HEK293 (cell line): ENCODE measurements at regions not wholly inside any gene's neighbourhood (a gene's known extent, or its start where the extent isn't known, plus 50 kb on each side); places are given as distances from the start of the nearest gene placed in this dataset.

Experiments used
- CTCF ChIA-PET: fragments of 350-600 bp; formaldehyde crosslinking; extraction: SDS; loops from one replicate; lab custom pipeline; 2021; ENCODE audit warnings: antibody characterized with exemption; lab: Yijun Ruan, JAX
- POLR2A ChIA-PET: fragments of 300-600 bp; formaldehyde crosslinking; extraction: SDS; loops from one replicate; lab custom pipeline; 2020; ENCODE audit warnings: antibody characterized with exemption, inconsistent platforms; lab: Yijun Ruan, JAX
- H3K27ac ChIP-seq: fragments of 200-500 bp; sonication (Bioruptor generic); 2 replicates; pipeline ENCODE4 v1.5.1; 2014; ENCODE audit warnings: low read depth, low read length, control low read depth, inconsistent platforms; ENCODE audit errors: extremely low read depth
- H3K36me3 ChIP-seq, 2 experiments: fragments of 200-500 bp in 1 of 2; sonication (Bioruptor generic) in 1 of 2; 1 replicate in 1 of 2; 2 replicates in 1 of 2; pipeline ENCODE4 v1.5.1; 2014 to 2017; ENCODE audit warnings: inconsistent platforms in 2 of 2, low read length in 2 of 2; ENCODE audit not compliant: control insufficient read depth in 2 of 2, insufficient read depth in 1 of 2
- H3K4me1 ChIP-seq: fragments of 200-500 bp; sonication (Bioruptor generic); 2 replicates; pipeline ENCODE4 v1.5.1; 2014; ENCODE audit warnings: mild to moderate bottlenecking, low read length, inconsistent platforms; ENCODE audit not compliant: control insufficient read depth, insufficient read depth
- H3K4me3 ChIP-seq: 2 replicates; pipeline ENCODE4 v1.5.1; 2011; ENCODE audit warnings: low read depth, mild to moderate bottlenecking, control low read depth, low read length, moderate library complexity
- H3K9me3 ChIP-seq: fragments of 200-500 bp; sonication (Bioruptor generic); 2 replicates; pipeline ENCODE4 v1.5.1; 2014; ENCODE audit warnings: low read depth, low read length, inconsistent platforms; ENCODE audit not compliant: control insufficient read depth, insufficient read depth
- ZBTB21 ChIP-seq: fragments of 450-650 bp; formaldehyde crosslinking; IDR thresholded peaks from 2 replicates; pipeline ENCODE4 v1.5.1; 2017; ENCODE audit warnings: missing biosample characterization, missing genetic modification characterization
- ZNF239 ChIP-seq: fragments of 450-650 bp; formaldehyde crosslinking; IDR thresholded peaks from 2 replicates; pipeline ENCODE4 v1.5.1; 2016; ENCODE audit warnings: missing biosample characterization, missing genetic modification characterization
- ZNF341 ChIP-seq: fragments of 450-650 bp; formaldehyde crosslinking; IDR thresholded peaks from 2 replicates; pipeline ENCODE4; 2016; ENCODE audit warnings: low read depth, missing biosample characterization, missing genetic modification characterization
- ZNF426 ChIP-seq: fragments of 450-650 bp; formaldehyde crosslinking; IDR thresholded peaks from 2 replicates; pipeline ENCODE4 v1.5.1; 2017; ENCODE audit warnings: missing biosample characterization, missing genetic modification characterization, mild to moderate bottlenecking, inconsistent platforms, moderate library complexity
- ZNF555 ChIP-seq: fragments of 450-650 bp; formaldehyde crosslinking; conservative IDR thresholded peaks from 2 replicates; pipeline ENCODE4 v1.5.1; 2017; ENCODE audit warnings: missing biosample characterization, mild to moderate bottlenecking, missing genetic modification characterization, inconsistent platforms
- ZNF560 ChIP-seq: fragments of 450-650 bp; formaldehyde crosslinking; IDR thresholded peaks from 2 replicates; pipeline ENCODE4 v1.5.1; 2017; ENCODE audit warnings: missing biosample characterization, missing genetic modification characterization, borderline replicate concordance
- ZNF621 ChIP-seq: fragments of 450-650 bp; formaldehyde crosslinking; IDR thresholded peaks from 2 replicates; pipeline ENCODE4 v1.5.1; 2017; ENCODE audit warnings: missing biosample characterization, missing genetic modification characterization
- ZNF623 ChIP-seq: fragments of 450-650 bp; formaldehyde crosslinking; IDR thresholded peaks from 2 replicates; pipeline ENCODE4 v1.5.1; 2016; ENCODE audit warnings: missing biosample characterization, missing genetic modification characterization
- ZNF626 ChIP-seq: fragments of 450-650 bp; sonication (Bioruptor Pico); formaldehyde crosslinking; IDR thresholded peaks from 2 replicates; pipeline ENCODE4 v1.5.1; 2018; ENCODE audit warnings: missing biosample characterization, missing genetic modification characterization, inconsistent platforms
- ZNF654 ChIP-seq: fragments of 450-650 bp; formaldehyde crosslinking; IDR thresholded peaks from 2 replicates; pipeline ENCODE4 v1.5.1; 2016; ENCODE audit warnings: low read depth, missing biosample characterization, missing genetic modification characterization
- ZNF670 ChIP-seq: fragments of 450-650 bp; formaldehyde crosslinking; IDR thresholded peaks from 2 replicates; pipeline ENCODE4 v1.5.1; 2016; ENCODE audit warnings: missing biosample characterization, missing genetic modification characterization, low read depth
- ZNF692 ChIP-seq: fragments of 450-650 bp; formaldehyde crosslinking; IDR thresholded peaks from 2 replicates; pipeline ENCODE4 v1.5.1; 2016; ENCODE audit warnings: missing biosample characterization, missing genetic modification characterization
- ZNF701 ChIP-seq: fragments of 450-650 bp; formaldehyde crosslinking; IDR thresholded peaks from 2 replicates; pipeline ENCODE4 v1.5.1; 2016; ENCODE audit warnings: missing biosample characterization, missing genetic modification characterization
- TF ChIP-seq, protein P1 (sequence below): fragments of 450-650 bp; formaldehyde crosslinking; IDR thresholded peaks from 2 replicates; pipeline ENCODE4 v1.5.1; 2016; ENCODE audit warnings: missing biosample characterization, missing genetic modification characterization, borderline replicate concordance
- TF ChIP-seq, protein P2 (sequence below): fragments of 450-650 bp; formaldehyde crosslinking; IDR thresholded peaks from 2 replicates; pipeline ENCODE4 v1.5.1; 2016; ENCODE audit warnings: missing biosample characterization, missing genetic modification characterization
- TF ChIP-seq, protein P3 (sequence below): fragments of 450-650 bp; formaldehyde crosslinking; IDR thresholded peaks from 2 replicates; pipeline ENCODE4 v1.5.1; 2017; ENCODE audit warnings: missing biosample characterization, missing genetic modification characterization
- TF ChIP-seq, protein P4 (sequence below): fragments of 450-650 bp; formaldehyde crosslinking; IDR thresholded peaks from 2 replicates; pipeline ENCODE4 v1.5.1; 2016; ENCODE audit warnings: missing biosample characterization, missing genetic modification characterization
- TF ChIP-seq, protein P5 (sequence below): fragments of 450-650 bp; formaldehyde crosslinking; IDR thresholded peaks from 2 replicates; pipeline ENCODE4 v1.5.1; 2016; ENCODE audit warnings: missing biosample characterization, missing genetic modification characterization, borderline replicate concordance

- no peak overlapping the region for H3K27ac ChIP-seq
- TF ChIP-seq ZNF692 (tag by site-specific recombination) (no peak), ZNF623 (tag by site-specific recombination) (no peak), ZNF621 (no peak), ZNF701 (tag by site-specific recombination) (no peak)
- TF ChIP-seq, protein P1, sequence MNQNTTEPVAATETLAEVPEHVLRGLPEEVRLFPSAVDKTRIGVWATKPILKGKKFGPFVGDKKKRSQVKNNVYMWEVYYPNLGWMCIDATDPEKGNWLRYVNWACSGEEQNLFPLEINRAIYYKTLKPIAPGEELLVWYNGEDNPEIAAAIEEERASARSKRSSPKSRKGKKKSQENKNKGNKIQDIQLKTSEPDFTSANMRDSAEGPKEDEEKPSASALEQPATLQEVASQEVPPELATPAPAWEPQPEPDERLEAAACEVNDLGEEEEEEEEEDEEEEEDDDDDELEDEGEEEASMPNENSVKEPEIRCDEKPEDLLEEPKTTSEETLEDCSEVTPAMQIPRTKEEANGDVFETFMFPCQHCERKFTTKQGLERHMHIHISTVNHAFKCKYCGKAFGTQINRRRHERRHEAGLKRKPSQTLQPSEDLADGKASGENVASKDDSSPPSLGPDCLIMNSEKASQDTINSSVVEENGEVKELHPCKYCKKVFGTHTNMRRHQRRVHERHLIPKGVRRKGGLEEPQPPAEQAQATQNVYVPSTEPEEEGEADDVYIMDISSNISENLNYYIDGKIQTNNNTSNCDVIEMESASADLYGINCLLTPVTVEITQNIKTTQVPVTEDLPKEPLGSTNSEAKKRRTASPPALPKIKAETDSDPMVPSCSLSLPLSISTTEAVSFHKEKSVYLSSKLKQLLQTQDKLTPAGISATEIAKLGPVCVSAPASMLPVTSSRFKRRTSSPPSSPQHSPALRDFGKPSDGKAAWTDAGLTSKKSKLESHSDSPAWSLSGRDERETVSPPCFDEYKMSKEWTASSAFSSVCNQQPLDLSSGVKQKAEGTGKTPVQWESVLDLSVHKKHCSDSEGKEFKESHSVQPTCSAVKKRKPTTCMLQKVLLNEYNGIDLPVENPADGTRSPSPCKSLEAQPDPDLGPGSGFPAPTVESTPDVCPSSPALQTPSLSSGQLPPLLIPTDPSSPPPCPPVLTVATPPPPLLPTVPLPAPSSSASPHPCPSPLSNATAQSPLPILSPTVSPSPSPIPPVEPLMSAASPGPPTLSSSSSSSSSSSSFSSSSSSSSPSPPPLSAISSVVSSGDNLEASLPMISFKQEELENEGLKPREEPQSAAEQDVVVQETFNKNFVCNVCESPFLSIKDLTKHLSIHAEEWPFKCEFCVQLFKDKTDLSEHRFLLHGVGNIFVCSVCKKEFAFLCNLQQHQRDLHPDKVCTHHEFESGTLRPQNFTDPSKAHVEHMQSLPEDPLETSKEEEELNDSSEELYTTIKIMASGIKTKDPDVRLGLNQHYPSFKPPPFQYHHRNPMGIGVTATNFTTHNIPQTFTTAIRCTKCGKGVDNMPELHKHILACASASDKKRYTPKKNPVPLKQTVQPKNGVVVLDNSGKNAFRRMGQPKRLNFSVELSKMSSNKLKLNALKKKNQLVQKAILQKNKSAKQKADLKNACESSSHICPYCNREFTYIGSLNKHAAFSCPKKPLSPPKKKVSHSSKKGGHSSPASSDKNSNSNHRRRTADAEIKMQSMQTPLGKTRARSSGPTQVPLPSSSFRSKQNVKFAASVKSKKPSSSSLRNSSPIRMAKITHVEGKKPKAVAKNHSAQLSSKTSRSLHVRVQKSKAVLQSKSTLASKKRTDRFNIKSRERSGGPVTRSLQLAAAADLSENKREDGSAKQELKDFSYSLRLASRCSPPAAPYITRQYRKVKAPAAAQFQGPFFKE (tag by site-specific recombination): no peak
- TF ChIP-seq, protein P2, sequence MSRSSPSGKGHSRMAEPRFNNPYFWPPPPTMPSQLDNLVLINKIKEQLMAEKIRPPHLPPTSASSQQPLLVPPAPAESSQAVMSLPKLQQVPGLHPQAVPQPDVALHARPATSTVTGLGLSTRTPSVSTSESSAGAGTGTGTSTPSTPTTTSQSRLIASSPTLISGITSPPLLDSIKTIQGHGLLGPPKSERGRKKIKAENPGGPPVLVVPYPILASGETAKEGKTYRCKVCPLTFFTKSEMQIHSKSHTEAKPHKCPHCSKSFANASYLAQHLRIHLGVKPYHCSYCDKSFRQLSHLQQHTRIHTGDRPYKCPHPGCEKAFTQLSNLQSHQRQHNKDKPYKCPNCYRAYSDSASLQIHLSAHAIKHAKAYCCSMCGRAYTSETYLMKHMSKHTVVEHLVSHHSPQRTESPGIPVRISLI (tag by site-specific recombination): no peak
- TF ChIP-seq, protein P3, sequence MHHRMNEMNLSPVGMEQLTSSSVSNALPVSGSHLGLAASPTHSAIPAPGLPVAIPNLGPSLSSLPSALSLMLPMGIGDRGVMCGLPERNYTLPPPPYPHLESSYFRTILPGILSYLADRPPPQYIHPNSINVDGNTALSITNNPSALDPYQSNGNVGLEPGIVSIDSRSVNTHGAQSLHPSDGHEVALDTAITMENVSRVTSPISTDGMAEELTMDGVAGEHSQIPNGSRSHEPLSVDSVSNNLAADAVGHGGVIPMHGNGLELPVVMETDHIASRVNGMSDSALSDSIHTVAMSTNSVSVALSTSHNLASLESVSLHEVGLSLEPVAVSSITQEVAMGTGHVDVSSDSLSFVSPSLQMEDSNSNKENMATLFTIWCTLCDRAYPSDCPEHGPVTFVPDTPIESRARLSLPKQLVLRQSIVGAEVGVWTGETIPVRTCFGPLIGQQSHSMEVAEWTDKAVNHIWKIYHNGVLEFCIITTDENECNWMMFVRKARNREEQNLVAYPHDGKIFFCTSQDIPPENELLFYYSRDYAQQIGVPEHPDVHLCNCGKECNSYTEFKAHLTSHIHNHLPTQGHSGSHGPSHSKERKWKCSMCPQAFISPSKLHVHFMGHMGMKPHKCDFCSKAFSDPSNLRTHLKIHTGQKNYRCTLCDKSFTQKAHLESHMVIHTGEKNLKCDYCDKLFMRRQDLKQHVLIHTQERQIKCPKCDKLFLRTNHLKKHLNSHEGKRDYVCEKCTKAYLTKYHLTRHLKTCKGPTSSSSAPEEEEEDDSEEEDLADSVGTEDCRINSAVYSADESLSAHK (tag by site-specific recombination): no peak
- POLR2A ChIA-PET: no interaction called here
- no peaks in the 10 kb centered on the region for H3K9me3 ChIP-seq
- no peaks in the 10 kb centered on the region for H3K4me1 ChIP-seq
- no peak overlapping the region for H3K4me3 ChIP-seq
- H3K36me3 ChIP-seq: no peaks in the 10 kb centered on the region
- CTCF ChIA-PET: interaction anchor here (4.9 kb wide), 1 partner anchor 127 kb away, joined by 57 read pairs; no protein-coding TSS in a partner anchor
Observed at GRCh38 chr2:145407-145806, 99.1 kb upstream of the FAM110C start.

- no peak overlapping the region for H3K4me3 ChIP-seq
- H3K36me3 ChIP-seq: no peaks in the 10 kb centered on the region
- H3K27ac ChIP-seq: no peak overlapping the region
- POLR2A ChIA-PET: no interaction called here
- no peaks in the 10 kb centered on the region for H3K4me1 ChIP-seq
- CTCF ChIA-PET: interaction anchor here (0.7 to 4.9 kb wide), 5 partner anchors 56 to 139 kb away, joined by 3 to 57 read pairs (median 4); no protein-coding TSS in a partner anchor
- no peaks in the 10 kb centered on the region for H3K9me3 ChIP-seq
- TF ChIP-seq ZNF701 (tag by site-specific recombination) (no peak), ZNF560 (tag by site-specific recombination) (no peak), ZNF654 (tag by site-specific recombination) (no peak), ZNF341 (tag by site-specific recombination) (no peak), ZNF555 (no peak), ZBTB21 (tag by site-specific recombination) (no peak), ZNF670 (tag by site-specific recombination) (no peak), ZNF239 (tag by site-specific recombination) (no peak), ZNF426 (tag by site-specific recombination) (no peak), ZNF626 (no peak)
- TF ChIP-seq, protein P4, sequence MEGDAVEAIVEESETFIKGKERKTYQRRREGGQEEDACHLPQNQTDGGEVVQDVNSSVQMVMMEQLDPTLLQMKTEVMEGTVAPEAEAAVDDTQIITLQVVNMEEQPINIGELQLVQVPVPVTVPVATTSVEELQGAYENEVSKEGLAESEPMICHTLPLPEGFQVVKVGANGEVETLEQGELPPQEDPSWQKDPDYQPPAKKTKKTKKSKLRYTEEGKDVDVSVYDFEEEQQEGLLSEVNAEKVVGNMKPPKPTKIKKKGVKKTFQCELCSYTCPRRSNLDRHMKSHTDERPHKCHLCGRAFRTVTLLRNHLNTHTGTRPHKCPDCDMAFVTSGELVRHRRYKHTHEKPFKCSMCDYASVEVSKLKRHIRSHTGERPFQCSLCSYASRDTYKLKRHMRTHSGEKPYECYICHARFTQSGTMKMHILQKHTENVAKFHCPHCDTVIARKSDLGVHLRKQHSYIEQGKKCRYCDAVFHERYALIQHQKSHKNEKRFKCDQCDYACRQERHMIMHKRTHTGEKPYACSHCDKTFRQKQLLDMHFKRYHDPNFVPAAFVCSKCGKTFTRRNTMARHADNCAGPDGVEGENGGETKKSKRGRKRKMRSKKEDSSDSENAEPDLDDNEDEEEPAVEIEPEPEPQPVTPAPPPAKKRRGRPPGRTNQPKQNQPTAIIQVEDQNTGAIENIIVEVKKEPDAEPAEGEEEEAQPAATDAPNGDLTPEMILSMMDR: no peak
- TF ChIP-seq, protein P5, sequence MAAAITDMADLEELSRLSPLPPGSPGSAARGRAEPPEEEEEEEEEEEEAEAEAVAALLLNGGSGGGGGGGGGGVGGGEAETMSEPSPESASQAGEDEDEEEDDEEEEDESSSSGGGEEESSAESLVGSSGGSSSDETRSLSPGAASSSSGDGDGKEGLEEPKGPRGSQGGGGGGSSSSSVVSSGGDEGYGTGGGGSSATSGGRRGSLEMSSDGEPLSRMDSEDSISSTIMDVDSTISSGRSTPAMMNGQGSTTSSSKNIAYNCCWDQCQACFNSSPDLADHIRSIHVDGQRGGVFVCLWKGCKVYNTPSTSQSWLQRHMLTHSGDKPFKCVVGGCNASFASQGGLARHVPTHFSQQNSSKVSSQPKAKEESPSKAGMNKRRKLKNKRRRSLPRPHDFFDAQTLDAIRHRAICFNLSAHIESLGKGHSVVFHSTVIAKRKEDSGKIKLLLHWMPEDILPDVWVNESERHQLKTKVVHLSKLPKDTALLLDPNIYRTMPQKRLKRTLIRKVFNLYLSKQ: no peak
Observed at GRCh38 chr2:141611-142010, 95.3 kb upstream of the FAM110C start.
